K562 (cell line): ENCODE measurements at regions not wholly inside any gene's neighbourhood (a gene's known extent, or its start where the extent isn't known, plus 50 kb on each side); places are given as distances from the start of the nearest gene placed in this dataset.

Source experiments
- CHD2 ChIP-seq: IDR thresholded peaks from 2 replicates; pipeline ENCODE4 v1.6.1; 2011; ENCODE audit warnings: low read depth, low read length
- FOSL1 ChIP-seq: fragments of 200-800 bp; sonication (Bioruptor generic); conservative IDR thresholded peaks from 2 replicates; pipeline ENCODE4 v1.6.1; 2016; ENCODE audit warnings: missing genetic modification characterization, missing compliant biosample characterization
- LEF1 ChIP-seq: fragments of 450-650 bp; IDR thresholded peaks from 2 replicates; pipeline ENCODE4 v1.6.1; 2016; ENCODE audit warnings: mild to moderate bottlenecking
- MED1 ChIP-seq: sonication (generic); formaldehyde crosslinking; IDR thresholded peaks from 2 replicates; pipeline ENCODE4 v1.8.1; 2023; ENCODE audit warnings: missing genetic modification reagents, borderline replicate concordance
- NFRKB ChIP-seq: fragments of 450-650 bp; IDR thresholded peaks from 2 replicates; pipeline ENCODE4 v1.6.1; 2016; ENCODE audit warnings: low read depth
- NR3C1 ChIP-seq: sonication (generic); formaldehyde crosslinking; IDR thresholded peaks from 2 replicates; pipeline ENCODE4 v1.8.1; 2022; ENCODE audit warnings: missing genetic modification reagents
- PURB ChIP-seq: sonication (generic); formaldehyde crosslinking; IDR thresholded peaks from 2 replicates; pipeline ENCODE4 v1.9.0; 2021; ENCODE audit warnings: low read depth, mild to moderate bottlenecking, missing genetic modification reagents
- SMAD4 ChIP-seq: fragments of 250-450 bp; sonication (Bioruptor Pico); conservative IDR thresholded peaks from 2 replicates; pipeline ENCODE4 v1.8.0; 2021; ENCODE audit warnings: inconsistent platforms, mild to moderate bottlenecking, moderate library complexity
- TAF15 ChIP-seq: fragments of 200-400 bp; formaldehyde crosslinking; IDR thresholded peaks from 2 replicates; pipeline ENCODE4 v1.6.1; 2017; ENCODE audit warnings: mild to moderate bottlenecking, low read depth, low read length, moderate library complexity
- TEAD4 ChIP-seq, 2 experiments: sonication (generic) in 1 of 2; formaldehyde crosslinking in 1 of 2; IDR thresholded peaks; 2 replicates each; pipeline versions ENCODE4 v1.6.1 to v1.8.0; 2012 to 2022; ENCODE audit warnings: borderline replicate concordance in 1 of 2, inconsistent platforms in 1 of 2, low read length in 1 of 2, mild to moderate bottlenecking in 1 of 2, missing genetic modification reagents in 1 of 2
- ZNF263 ChIP-seq: sonication (generic); formaldehyde crosslinking; IDR thresholded peaks from 2 replicates; pipeline ENCODE4 v1.8.0; 2022; ENCODE audit warnings: mild to moderate bottlenecking, missing genetic modification reagents, borderline replicate concordance
- ZNF354B ChIP-seq: fragments of 250-450 bp; sonication (Bioruptor Pico); IDR thresholded peaks from 2 replicates; pipeline ENCODE4 v1.4.0; 2020
- TF ChIP-seq, protein P1 (sequence below): fragments of 450-650 bp; formaldehyde crosslinking; IDR thresholded peaks from 2 replicates; pipeline ENCODE4 v1.4.0; 2020; ENCODE audit warnings: mild to moderate bottlenecking, mixed read lengths
- TF ChIP-seq, protein P2 (sequence below): fragments of 450-650 bp; formaldehyde crosslinking; conservative IDR thresholded peaks from 2 replicates; pipeline ENCODE4 v1.4.0; 2022; ENCODE audit warnings: mild to moderate bottlenecking, missing genetic modification characterization
- TF ChIP-seq, protein P3 (sequence below), 2 experiments: fragments of 250-450 bp in 1 of 2; fragments of 450-650 bp in 1 of 2; sonication (Bioruptor Pico) in 1 of 2; IDR thresholded peaks; 2 replicates each; pipeline versions ENCODE4 v1.6.1 to v1.8.0; 2016 to 2021; ENCODE audit warnings: mild to moderate bottlenecking in 2 of 2, moderate library complexity in 2 of 2, missing compliant biosample characterization in 1 of 2, missing genetic modification characterization in 1 of 2
- TF ChIP-seq, protein P4 (sequence below): fragments of 150-350 bp; IDR thresholded peaks from 2 replicates; pipeline ENCODE4 v1.6.1; 2014; ENCODE audit warnings: low read depth, mild to moderate bottlenecking, low read length, borderline replicate concordance
- TF ChIP-seq, protein P5 (sequence below): sonication (generic); formaldehyde crosslinking; IDR thresholded peaks from 2 replicates; pipeline ENCODE4 v1.8.0; 2022; ENCODE audit warnings: mild to moderate bottlenecking, missing genetic modification reagents

DNA sequence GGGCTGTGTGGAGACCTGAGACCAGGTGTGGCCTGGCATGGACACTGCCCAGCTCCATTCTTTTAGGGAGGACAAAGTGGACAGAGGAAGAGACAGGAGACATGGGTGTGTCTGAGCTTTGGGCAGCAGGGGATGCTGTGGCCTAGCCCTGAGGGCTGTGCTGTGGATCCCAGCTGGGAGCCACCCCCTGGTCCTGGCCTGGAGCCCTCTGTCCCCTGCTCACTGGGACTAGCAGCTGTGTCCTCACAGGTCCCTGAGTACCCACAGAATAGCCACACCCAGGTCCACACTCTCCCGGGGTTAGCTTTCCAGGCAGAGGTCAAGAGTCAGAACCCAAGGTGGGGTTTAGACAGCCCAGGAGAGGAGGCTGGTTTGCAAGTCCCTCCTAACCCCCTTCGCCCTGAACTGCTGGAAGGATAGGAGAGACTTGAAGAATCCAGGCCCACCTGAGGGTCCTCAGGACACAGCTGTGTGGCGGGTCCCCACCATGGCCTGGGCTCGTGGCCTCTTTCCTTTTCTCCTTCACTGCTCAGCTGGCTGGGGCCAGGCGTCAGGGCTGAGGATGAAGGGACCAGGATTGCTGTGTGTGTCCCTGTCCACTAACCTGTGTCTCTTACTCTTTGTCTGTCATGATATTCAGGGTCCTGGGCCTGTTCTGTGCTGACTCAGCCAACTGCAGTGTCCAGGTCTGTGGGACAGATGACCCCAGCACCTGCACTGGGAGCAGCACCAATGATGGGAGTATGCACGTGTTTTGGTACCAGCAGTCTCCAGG lies 78.5 kb upstream of the VPREB1 start (continued):
- TF ChIP-seq, protein P1, sequence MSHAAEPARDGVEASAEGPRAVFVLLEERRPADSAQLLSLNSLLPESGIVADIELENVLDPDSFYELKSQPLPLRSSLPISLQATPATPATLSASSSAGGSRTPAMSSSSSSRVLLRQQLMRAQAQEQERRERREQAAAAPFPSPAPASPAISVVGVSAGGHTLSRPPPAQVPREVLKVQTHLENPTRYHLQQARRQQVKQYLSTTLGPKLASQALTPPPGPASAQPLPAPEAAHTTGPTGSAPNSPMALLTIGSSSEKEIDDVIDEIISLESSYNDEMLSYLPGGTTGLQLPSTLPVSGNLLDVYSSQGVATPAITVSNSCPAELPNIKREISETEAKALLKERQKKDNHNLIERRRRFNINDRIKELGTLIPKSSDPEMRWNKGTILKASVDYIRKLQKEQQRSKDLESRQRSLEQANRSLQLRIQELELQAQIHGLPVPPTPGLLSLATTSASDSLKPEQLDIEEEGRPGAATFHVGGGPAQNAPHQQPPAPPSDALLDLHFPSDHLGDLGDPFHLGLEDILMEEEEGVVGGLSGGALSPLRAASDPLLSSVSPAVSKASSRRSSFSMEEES (CRISPR knock-in tag) = no peak
- peak; percentile 24; the same call in 1 of the 2 replicates for TF ChIP-seq ZNF263 (CRISPR knock-in tag)
- TF ChIP-seq CHD2 = no peak
- TF ChIP-seq PURB (CRISPR knock-in tag) = 0 out of 2 replicates have a peak, but pooled peaks have one; percentile 25
- TF ChIP-seq, protein P2, sequence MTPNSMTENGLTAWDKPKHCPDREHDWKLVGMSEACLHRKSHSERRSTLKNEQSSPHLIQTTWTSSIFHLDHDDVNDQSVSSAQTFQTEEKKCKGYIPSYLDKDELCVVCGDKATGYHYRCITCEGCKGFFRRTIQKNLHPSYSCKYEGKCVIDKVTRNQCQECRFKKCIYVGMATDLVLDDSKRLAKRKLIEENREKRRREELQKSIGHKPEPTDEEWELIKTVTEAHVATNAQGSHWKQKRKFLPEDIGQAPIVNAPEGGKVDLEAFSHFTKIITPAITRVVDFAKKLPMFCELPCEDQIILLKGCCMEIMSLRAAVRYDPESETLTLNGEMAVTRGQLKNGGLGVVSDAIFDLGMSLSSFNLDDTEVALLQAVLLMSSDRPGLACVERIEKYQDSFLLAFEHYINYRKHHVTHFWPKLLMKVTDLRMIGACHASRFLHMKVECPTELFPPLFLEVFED = no peak
- TF ChIP-seq, protein P3, sequence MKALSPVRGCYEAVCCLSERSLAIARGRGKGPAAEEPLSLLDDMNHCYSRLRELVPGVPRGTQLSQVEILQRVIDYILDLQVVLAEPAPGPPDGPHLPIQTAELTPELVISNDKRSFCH (CRISPR knock-in tag; IDR thresholded peaks at IDR 0.05) = no peak
- TF ChIP-seq, protein P3 (tag; IDR thresholded peaks at IDR 0.05) = peak; percentile 26; the same call in 1 of the 2 replicates
- TF ChIP-seq FOSL1 (tag) = no peak
- TF ChIP-seq TEAD4 (IDR thresholded peaks at IDR 0.05; ENCODE audit: low read length) = no peak
- TF ChIP-seq TEAD4 (CRISPR knock-in tag; IDR thresholded peaks at IDR 0.05; ENCODE audit: borderline replicate concordance) = peak; percentile 24; the same call in 1 of the 2 replicates
- 0 out of 2 replicates have a peak, but pooled peaks have one; percentile 79 for TF ChIP-seq MED1 (CRISPR knock-in tag)
- TF ChIP-seq, protein P4, sequence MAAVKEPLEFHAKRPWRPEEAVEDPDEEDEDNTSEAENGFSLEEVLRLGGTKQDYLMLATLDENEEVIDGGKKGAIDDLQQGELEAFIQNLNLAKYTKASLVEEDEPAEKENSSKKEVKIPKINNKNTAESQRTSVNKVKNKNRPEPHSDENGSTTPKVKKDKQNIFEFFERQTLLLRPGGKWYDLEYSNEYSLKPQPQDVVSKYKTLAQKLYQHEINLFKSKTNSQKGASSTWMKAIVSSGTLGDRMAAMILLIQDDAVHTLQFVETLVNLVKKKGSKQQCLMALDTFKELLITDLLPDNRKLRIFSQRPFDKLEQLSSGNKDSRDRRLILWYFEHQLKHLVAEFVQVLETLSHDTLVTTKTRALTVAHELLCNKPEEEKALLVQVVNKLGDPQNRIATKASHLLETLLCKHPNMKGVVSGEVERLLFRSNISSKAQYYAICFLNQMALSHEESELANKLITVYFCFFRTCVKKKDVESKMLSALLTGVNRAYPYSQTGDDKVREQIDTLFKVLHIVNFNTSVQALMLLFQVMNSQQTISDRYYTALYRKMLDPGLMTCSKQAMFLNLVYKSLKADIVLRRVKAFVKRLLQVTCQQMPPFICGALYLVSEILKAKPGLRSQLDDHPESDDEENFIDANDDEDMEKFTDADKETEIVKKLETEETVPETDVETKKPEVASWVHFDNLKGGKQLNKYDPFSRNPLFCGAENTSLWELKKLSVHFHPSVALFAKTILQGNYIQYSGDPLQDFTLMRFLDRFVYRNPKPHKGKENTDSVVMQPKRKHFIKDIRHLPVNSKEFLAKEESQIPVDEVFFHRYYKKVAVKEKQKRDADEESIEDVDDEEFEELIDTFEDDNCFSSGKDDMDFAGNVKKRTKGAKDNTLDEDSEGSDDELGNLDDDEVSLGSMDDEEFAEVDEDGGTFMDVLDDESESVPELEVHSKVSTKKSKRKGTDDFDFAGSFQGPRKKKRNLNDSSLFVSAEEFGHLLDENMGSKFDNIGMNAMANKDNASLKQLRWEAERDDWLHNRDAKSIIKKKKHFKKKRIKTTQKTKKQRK = no peak
- no peak for TF ChIP-seq LEF1
- TF ChIP-seq ZNF354B (CRISPR knock-in tag) = no peak
- TF ChIP-seq, protein P5, sequence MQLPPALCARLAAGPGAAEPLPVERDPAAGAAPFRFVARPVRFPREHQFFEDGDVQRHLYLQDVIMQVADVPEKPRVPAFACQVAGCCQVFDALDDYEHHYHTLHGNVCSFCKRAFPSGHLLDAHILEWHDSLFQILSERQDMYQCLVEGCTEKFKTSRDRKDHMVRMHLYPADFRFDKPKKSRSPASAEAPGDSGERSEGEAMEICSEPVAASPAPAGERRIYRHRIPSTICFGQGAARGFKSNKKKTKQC (CRISPR knock-in tag) = 0 out of 2 replicates have a peak, but pooled peaks have one; percentile 21
- TF ChIP-seq SMAD4 (CRISPR knock-in tag) = no peak
- no peak for TF ChIP-seq NFRKB
- TF ChIP-seq NR3C1 (CRISPR knock-in tag) = 0 out of 2 replicates have a peak, but pooled peaks have one; percentile 38
- no peak for TF ChIP-seq TAF15
